ENCODE measurements at regions not wholly inside any gene's neighbourhood (a gene's known extent, or its start where the extent isn't known, plus 50 kb on each side); places are given as distances from the start of the nearest gene placed in this dataset.
"Not testable (repeated sequence)": the region's sequence is repeated elsewhere in the genome, so short reads cannot be mapped to it uniquely, and the experiment has no call there.

DNA sequence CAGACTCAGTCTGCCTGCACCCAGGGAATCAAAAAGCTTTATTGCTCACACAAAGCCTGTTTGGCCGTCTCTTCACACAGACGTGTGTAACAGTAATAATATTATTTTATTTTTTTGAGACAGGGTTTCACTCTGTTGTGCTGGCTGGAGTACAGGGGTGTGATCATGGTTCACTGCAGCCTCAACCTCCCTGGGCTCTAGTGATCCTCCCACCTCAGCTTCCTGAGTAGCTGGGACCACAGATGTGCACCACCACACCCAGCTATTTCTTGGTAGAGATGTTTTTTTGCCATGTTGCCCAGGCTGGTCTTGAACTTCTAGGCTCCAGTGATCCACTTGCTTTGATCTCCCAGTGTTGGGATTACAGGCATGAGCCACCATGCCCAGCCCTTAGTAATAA lies 88.4 kb upstream of the DCD start:
- DNase-seq (ENCODE audit: extremely low read depth, low read depth) = no peak
- TF ChIP-seq, protein P1, sequence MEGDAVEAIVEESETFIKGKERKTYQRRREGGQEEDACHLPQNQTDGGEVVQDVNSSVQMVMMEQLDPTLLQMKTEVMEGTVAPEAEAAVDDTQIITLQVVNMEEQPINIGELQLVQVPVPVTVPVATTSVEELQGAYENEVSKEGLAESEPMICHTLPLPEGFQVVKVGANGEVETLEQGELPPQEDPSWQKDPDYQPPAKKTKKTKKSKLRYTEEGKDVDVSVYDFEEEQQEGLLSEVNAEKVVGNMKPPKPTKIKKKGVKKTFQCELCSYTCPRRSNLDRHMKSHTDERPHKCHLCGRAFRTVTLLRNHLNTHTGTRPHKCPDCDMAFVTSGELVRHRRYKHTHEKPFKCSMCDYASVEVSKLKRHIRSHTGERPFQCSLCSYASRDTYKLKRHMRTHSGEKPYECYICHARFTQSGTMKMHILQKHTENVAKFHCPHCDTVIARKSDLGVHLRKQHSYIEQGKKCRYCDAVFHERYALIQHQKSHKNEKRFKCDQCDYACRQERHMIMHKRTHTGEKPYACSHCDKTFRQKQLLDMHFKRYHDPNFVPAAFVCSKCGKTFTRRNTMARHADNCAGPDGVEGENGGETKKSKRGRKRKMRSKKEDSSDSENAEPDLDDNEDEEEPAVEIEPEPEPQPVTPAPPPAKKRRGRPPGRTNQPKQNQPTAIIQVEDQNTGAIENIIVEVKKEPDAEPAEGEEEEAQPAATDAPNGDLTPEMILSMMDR (IDR thresholded peaks at IDR 0.05; ENCODE audit: low read depth, low read length) = no peak

DNA sequence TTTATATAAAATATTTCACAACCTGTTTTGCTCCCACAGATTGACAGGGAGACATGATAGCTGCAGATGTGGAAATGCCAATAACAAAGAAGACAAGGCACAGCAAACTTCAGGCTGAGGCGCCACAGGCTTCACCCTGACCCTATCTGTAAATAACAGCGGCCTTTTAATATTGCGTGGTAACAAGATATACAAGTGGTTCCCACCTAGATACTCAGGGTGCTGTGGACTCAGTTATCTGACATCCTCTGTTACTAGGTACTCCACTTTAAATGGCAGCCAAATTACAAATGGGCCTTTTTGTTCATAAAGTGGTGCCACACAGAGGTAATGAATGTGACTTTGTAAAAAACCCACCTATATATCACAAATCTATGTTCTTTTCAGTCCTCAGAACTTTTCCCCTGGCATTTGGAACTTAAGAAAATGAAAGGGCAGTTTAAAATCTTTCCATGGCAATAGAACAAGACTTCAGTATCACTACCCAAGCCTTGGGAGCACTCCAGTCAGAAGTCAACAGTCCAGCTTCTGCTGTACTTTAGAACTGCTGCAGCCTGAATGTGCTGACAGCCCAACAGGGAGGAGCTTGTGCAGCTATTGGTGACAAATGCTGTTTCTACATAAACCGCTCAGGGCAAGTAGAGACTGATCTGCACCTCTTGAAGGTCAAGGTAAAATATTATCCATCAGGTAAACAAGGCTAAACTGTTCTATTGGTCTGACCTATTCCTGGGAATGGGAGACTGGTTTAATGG lies 86.2 kb upstream of the DCD start:
- no peak for DNase-seq (ENCODE audit: extremely low read depth, low read depth)
- TF ChIP-seq, protein P1 (IDR thresholded peaks at IDR 0.05; ENCODE audit: low read depth, low read length) = no peak

DNA sequence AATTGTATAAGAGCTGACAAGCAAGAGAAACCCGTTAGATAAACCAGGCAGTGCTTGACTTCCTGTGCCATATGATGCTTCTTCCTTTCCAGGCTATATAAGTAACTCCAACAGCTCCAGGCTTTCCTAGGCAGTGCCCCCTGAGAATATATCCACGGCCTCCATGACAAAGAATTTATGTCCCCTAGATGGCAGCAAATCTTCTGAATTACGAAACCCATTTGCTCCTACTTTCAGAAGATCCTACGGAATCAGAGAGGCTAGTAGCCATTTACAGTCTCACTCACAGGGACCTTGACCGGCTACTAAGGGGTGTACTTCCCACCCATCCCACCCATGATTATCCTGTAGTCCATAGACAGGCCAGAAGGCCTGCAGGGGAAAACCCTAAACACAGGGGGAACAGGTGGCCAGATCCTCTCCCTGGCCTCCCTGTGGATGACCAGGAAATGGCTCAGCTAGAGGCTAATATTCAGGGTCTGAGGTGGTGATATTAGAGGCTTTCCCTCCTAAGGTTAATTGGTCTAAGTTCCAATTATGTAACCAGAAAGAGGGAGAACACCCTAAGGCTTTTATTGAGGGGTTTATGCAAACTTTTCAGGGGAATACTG lies 77.2 kb upstream of the DCD start:
- no peak for DNase-seq (ENCODE audit: extremely low read depth, low read depth)
- TF ChIP-seq, protein P1 (IDR thresholded peaks at IDR 0.05; ENCODE audit: low read depth, low read length) = peak; percentile 11

DNA sequence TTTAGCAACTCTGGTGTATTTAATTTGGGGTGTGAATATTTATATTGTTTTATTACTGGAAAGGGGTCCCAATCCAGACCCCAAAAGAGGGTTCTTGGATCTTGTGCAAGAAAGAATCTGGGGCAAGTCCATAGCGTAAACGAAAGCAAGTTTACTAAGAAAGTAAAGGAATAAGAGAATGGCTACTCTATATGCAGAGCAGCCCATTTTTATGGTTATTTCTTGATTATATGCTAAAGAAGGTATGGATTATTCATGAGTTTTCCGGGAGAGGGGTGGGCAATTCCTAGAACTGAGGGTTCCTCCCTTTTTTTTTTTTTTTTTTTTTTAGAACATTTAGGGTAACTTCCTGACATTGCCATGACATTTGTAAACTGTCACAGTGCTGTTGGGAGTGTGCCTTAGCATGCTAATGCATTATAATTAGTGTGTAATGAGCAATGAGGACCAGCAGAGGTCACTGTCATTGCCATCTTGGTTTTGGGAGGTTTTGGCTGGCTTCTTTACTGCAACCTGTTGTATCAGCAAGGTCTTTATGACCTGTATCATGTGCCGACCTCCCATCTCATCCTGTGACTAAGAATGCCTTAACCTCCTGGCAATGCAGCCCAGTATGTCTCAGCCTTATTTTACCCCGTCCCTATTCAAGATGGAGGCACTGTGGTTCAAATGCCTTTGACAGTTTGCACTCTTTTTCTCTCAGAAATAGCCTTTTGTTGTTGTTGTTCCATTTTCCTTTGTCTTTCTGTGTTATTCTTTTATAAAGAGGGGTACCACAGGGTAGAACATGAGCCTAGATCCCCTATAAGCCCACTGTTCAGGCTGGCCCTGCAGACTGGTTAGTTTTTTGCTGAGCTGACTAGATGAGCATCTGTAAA lies 75.5 kb upstream of the DCD start:
- TF ChIP-seq, protein P1 (IDR thresholded peaks at IDR 0.05; ENCODE audit: low read depth, low read length) = peak; percentile 53
- no peak for DNase-seq (ENCODE audit: extremely low read depth, low read depth)

DNA sequence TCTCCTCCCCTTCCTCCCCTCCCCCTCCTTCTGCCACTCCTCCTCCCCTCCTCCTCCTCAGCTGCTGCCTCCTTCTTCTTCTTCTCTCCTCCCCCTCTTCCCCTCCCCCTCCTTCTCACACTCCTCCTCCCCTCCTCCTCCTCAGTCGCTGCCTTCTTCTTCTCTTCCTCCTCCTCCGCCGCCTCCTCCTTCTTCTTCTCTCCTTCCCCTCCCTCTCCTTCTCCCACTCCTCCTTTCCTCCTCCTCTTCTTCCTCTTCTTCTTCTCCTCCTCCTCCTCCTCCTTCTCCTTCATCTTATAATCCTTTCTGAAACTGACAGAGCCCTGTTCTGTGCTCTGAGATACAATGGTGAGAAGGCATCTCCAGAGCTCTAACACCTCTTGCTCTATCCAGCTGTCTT lies 73.1 kb upstream of the DCD start:
- no peak for DNase-seq (ENCODE audit: extremely low read depth, low read depth)
- TF ChIP-seq, protein P1 (IDR thresholded peaks at IDR 0.05; ENCODE audit: low read depth, low read length) = no peak

DNA sequence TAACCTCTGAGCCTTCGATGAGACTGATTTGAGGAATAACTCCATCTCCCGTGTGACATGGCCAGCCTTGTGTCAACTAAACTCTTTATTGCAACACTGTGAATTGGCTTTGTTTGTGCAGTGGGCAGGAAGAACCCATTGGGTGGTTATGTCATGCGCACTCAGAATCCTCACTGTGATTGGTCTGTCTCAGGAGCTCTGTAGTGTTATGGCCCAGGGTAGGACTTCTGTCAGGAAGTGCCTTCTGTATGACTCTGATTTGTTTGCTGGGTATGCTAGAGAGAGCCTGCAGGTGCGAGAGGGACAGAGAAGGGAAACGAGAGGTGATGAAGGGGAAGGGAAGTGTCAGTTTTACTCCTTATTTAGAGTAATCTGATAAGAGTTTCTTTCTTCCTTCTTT lies 71.5 kb upstream of the DCD start:
- TF ChIP-seq, protein P1 (IDR thresholded peaks at IDR 0.05; ENCODE audit: low read depth, low read length) = no peak

DNA sequence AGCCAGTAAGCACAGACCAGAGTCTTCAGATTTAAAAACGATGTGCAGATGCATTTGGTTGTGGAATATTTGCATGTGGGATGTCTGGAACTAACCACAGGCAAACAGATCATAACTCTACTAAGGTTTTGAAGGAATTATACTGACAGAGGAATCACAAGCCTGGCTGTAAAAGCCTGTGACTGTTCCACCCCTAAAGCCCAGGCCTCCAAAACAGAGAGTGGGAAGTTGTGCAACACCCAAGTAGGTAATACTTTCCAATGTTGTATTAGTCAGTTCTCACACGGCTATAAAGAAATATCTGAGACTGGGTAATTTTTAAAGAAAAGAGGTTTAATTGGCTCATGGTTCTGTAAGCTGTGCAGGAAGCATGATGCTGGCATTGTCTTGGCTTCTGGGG lies 68.1 kb upstream of the DCD start:
- TF ChIP-seq, protein P1 (IDR thresholded peaks at IDR 0.05; ENCODE audit: low read depth, low read length) = no peak
- no peak for DNase-seq (ENCODE audit: extremely low read depth, low read depth)

More for the DNA sequence above, 71.5 kb upstream of the DCD start:
- no peak for DNase-seq (ENCODE audit: extremely low read depth, low read depth)

DNA sequence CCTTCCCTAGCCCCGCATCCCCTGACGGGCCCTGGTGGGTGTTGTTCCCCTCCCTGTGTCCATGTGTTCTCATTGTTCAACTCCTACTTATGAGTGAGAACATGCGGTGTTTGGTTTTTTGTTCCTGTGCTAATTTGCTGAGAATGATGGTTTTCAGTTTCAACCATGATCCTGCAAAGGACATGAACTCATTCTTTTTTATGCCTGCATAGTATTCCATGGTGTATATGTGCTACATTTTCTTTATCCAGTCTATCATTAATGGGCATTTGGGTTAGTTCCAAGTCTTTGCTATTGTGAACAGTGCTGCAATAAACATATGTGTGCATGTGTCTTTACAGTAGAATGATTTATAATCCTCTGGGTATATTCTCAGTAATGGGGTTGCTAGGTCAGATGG lies 65.7 kb upstream of the DCD start:
- not testable (repeated sequence) for DNase-seq (ENCODE audit: extremely low read depth, low read depth)

Data from AG09319 (cell line).